Transverse colon (tissue), 3 donors: ENCODE measurements at regions not wholly inside any gene's neighbourhood (a gene's known extent, or its start where the extent isn't known, plus 50 kb on each side); places are given as distances from the start of the nearest gene placed in this dataset.
A peak's percentile ranks its signal among the peaks of the same experiment; 100 is the strongest.

Experiments
- CTCF ChIP-seq, 5 experiments: fragments of 200-600 bp in 3 of 5; fragments of 450-650 bp in 2 of 5; sonication (generic) in 3 of 5; IDR thresholded peaks; 1 replicate in 2 of 5; 2 replicates in 3 of 5; pipeline ENCODE4 v1.5.1; 2016 to 2017; ENCODE audit warnings: antibody characterized with exemption in 5 of 5, inconsistent platforms in 3 of 5, mild to moderate bottlenecking in 2 of 5, moderate library complexity in 1 of 5
- POLR2A ChIP-seq: fragments of 450-650 bp; IDR thresholded peaks from one replicate; pipeline ENCODE4 v1.6.1; 2016; ENCODE audit warnings: antibody characterized with exemption, mild to moderate bottlenecking, moderate library complexity

GRCh38 chr7:98745722-98746318 is 124.0 kb downstream of the TMEM130 start:
- TF ChIP-seq POLR2A (no peak), CTCF (IDR thresholded peaks at IDR 0.05) (peak; percentile 65 to 83 (median 76))
